Lung (tissue), 11 donors: ENCODE measurements at regions not wholly inside any gene's neighbourhood (a gene's known extent, or its start where the extent isn't known, plus 50 kb on each side); places are given as distances from the start of the nearest gene placed in this dataset.

ENCODE experiments used
- ATAC-seq: fragments of 200-7000 bp; cut with Tn5 transposase; one replicate; pipeline ENCODE4 v1.9.1; 2020; ENCODE audit warnings: moderate number of reproducible peaks; ENCODE audit not compliant: insufficient read depth, low FRiP score
- DNase-seq, 3 donors: peaks; one replicate each; pipeline ENCODE4 v3.0.0-alpha.2; 2013 to 2017
- H3K27ac ChIP-seq, 2 donors: one replicate each; pipeline ENCODE4 v1.5.1; 2013; ENCODE audit warnings: mild to moderate bottlenecking in 2 of 2, moderate library complexity in 2 of 2, control low read depth in 1 of 2, inconsistent platforms in 1 of 2, low read depth in 1 of 2, low read length in 1 of 2
- H3K27me3 ChIP-seq, 3 donors: one replicate each; pipeline ENCODE4 v1.5.1; 2013; ENCODE audit warnings: low read length in 2 of 3; ENCODE audit not compliant: control insufficient read depth in 3 of 3, insufficient read depth in 3 of 3
- H3K36me3 ChIP-seq, 4 donors: one replicate each; pipeline ENCODE4 v1.5.1; 2013; ENCODE audit warnings: low read length in 4 of 4, mild to moderate bottlenecking in 1 of 4, moderate library complexity in 1 of 4; ENCODE audit not compliant: control insufficient read depth in 4 of 4, insufficient read depth in 4 of 4
- H3K4me1 ChIP-seq, 5 donors: one replicate each; pipeline ENCODE4 v1.5.1; 2013; ENCODE audit warnings: low read length in 5 of 5, mild to moderate bottlenecking in 2 of 5, moderate library complexity in 1 of 5; ENCODE audit not compliant: control insufficient read depth in 5 of 5, insufficient read depth in 5 of 5
- H3K4me3 ChIP-seq: one replicate; pipeline ENCODE4 v1.5.1; 2013; ENCODE audit warnings: mild to moderate bottlenecking, control low read depth, moderate library complexity
- H3K9ac ChIP-seq, 2 donors: one replicate each; pipeline ENCODE4 v1.5.1; 2013; ENCODE audit warnings: low read length in 2 of 2, control low read depth in 1 of 2; ENCODE audit not compliant: insufficient read depth in 1 of 2
- H3K9me3 ChIP-seq, 4 donors: one replicate each; pipeline ENCODE4 v1.5.1; 2013; ENCODE audit warnings: low read length in 3 of 4, mild to moderate bottlenecking in 1 of 4, moderate library complexity in 1 of 4; ENCODE audit not compliant: control insufficient read depth in 4 of 4, insufficient read depth in 3 of 4
- WGBS, 2 donors: extraction: QIAGEN DNeasy Blood & Tissue Kit; methylation state at CpG; one replicate each; pipeline ENCODE4 v1.1.7; 2013; 5-methylcytosine and 5-hydroxymethylcytosine counted together
- TF ChIP-seq, protein P1 (sequence below): IDR thresholded peaks from 2 replicates; pipeline ENCODE4 v1.5.1; 2012; ENCODE audit warnings: mild to moderate bottlenecking; ENCODE audit errors: control extremely low read depth, extremely low read depth
- donor health status: control.
- donor health status: control.
- donor health status: Bipolar disorder and iron deficiency.
- donor health status: healthy.
- donor health status: DM: yes; HTN: yes; CAD: no.

DNA sequence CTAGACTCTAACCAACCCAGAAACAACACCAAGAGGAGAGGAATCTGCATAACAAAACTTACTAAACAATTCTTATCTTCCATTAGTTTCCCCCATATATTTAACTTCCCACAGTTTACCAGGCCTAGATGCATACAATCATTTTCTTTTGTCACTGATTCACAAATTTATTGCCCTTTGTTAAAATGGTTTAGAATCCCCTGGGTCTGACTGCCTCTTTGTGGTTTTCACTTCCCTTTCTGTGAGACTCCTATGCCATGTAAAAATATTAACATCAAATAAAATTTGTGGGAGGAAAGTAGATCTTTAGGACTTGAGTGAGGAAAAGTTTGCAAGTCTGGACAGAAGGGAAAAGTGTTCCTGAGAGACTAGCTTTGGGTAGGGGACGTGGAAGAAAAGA is 393.8 kb upstream of the CNKSR2 start:
- no peak overlapping the region for H3K9ac ChIP-seq
- ATAC-seq (no peak), DNase-seq (no peak)
- no peaks in the 10 kb centered on the region for H3K36me3 ChIP-seq
- H3K9me3 ChIP-seq: no peaks in the 10 kb centered on the region
- H3K27me3 ChIP-seq: peaks cover 0 to 6% (median 4%) of the 10 kb centered on the region in 3 donors
- no peak overlapping the region for H3K4me3 ChIP-seq
- TF ChIP-seq, protein P1, sequence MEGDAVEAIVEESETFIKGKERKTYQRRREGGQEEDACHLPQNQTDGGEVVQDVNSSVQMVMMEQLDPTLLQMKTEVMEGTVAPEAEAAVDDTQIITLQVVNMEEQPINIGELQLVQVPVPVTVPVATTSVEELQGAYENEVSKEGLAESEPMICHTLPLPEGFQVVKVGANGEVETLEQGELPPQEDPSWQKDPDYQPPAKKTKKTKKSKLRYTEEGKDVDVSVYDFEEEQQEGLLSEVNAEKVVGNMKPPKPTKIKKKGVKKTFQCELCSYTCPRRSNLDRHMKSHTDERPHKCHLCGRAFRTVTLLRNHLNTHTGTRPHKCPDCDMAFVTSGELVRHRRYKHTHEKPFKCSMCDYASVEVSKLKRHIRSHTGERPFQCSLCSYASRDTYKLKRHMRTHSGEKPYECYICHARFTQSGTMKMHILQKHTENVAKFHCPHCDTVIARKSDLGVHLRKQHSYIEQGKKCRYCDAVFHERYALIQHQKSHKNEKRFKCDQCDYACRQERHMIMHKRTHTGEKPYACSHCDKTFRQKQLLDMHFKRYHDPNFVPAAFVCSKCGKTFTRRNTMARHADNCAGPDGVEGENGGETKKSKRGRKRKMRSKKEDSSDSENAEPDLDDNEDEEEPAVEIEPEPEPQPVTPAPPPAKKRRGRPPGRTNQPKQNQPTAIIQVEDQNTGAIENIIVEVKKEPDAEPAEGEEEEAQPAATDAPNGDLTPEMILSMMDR: no peak
- H3K4me1 ChIP-seq: no peaks in the 10 kb centered on the region
- H3K27ac ChIP-seq: no peak overlapping the region
- WGBS, 2 donors: 53 to 57% methylated on average over 1 of the region's 1 CpG

DNA sequence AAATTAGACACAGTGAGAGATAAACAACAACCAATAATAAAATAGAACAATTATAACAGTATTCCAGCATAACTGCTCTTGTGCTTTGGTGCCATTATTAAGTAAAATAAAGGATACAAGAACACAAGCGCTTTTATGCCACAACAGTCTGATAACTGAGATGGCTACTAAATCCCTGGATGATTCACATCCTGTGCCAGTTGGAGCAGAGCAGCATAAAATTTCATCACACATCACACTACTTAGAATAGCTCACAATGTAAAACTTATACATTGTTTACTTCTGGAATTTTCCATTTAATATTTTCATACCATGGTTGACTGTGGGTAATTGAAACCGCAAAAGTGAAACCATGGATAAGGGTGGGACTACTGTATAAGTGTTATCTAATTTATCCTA is 399.9 kb upstream of the CNKSR2 start:
- Histone ChIP-seq H3K27me3 (peaks cover 0 to 6% (median 5%) of the 10 kb centered on the region in 3 donors), H3K4me3 (no peak overlapping the region), H3K9ac (no peak overlapping the region), H3K4me1 (no peaks in the 10 kb centered on the region), H3K9me3 (peaks cover 0 to 4% (median 0%) of the 10 kb centered on the region in 4 donors), H3K36me3 (no peaks in the 10 kb centered on the region), H3K27ac (no peak overlapping the region)
- TF ChIP-seq, protein P1: no peak
- WGBS, 2 donors: 88 to 95% methylated on average over 2 of the region's 2 CpGs
- no peak for ATAC-seq
- no peak for DNase-seq

DNA sequence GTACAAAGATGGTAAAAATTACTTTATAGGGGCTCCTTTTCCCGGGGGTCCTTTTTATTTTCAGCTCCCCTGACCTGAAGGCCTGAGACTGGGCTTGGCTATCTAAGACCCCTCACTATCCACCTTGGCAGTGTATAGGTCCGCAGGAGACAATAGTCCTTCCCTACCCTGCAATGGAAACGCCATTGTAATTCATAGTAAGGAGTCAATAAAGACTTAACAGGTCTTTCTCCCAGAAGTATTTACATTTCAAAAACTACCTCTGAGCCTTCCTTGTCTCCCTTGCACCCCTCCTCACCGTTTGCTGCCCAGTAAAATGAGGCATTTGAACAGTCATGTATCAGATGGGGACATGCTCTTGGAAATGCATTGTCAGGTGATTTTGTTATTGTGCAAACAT is 401.2 kb upstream of the CNKSR2 start:
- H3K36me3 ChIP-seq: no peaks in the 10 kb centered on the region
- TF ChIP-seq, protein P1: no peak
- no peak overlapping the region for H3K4me3 ChIP-seq
- peaks cover 0 to 6% (median 3%) of the 10 kb centered on the region in 3 donors for H3K27me3 ChIP-seq
- no peak overlapping the region for H3K27ac ChIP-seq
- DNase-seq: no peak
- H3K9ac ChIP-seq: no peak overlapping the region
- H3K4me1 ChIP-seq: no peaks in the 10 kb centered on the region
- H3K9me3 ChIP-seq: peaks cover 0 to 4% (median 0%) of the 10 kb centered on the region in 4 donors
- ATAC-seq: no peak
- 32 to 51% methylated on average over 4 of the region's 4 CpGs for WGBS, 2 donors

DNA sequence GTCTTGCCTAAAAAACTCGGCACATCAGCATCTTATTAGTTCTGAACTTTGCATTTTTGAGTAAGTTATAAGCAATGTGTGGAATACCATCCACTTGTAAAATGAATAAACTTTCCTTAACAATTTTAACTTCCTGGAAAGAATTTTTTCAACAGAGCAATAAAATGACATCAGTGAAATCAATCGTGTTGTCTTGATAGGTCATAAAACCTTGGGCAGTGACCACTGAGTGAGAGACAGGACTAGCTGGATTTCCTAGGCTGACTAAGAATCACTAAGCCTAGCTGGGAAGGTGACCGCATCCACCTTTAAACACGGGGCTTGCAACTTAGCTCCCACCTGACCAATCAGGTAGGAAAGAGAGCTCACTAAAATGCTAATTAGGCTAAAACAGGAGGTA is 403.0 kb upstream of the CNKSR2 start:
- Histone ChIP-seq H3K9ac (no peak overlapping the region), H3K36me3 (no peaks in the 10 kb centered on the region), H3K27me3 (peaks cover 0 to 3% (median under 1%) of the 10 kb centered on the region in 3 donors), H3K4me1 (no peaks in the 10 kb centered on the region), H3K4me3 (no peak overlapping the region), H3K9me3 (peaks cover 0 to 4% (median 0%) of the 10 kb centered on the region in 4 donors), H3K27ac (no peak overlapping the region)
- ATAC-seq: no peak
- TF ChIP-seq, protein P1: no peak
- WGBS, 2 donors: 69 to 74% methylated on average over 4 of the region's 4 CpGs
- DNase-seq: no peak
